ENCODE measurements at regions not wholly inside any gene's neighbourhood (a gene's known extent, or its start where the extent isn't known, plus 50 kb on each side); places are given as distances from the start of the nearest gene placed in this dataset.

DNA sequence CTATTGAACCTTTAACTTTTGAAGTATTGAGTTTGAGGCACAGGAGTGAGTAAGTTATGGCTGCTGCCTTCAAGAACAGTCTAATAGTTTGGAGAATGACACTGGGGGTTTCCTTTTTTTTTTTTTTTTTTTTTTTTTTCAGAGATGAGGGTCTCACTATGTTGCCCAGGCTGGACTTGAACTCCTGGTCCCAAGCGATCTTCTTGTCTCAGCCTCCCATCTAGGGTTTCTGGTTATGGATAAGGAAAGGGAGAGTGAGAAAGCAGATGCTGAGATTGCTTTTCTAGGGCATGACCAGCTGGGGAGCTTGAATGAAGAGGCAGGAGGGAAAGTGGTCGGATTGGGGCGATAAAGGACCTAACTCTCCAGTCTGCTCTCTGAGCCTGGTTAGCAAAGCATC is 59.9 kb upstream of the BTRC start:
- H3K9me3 Mint-ChIP-seq: no peaks in the 10 kb centered on the region
- peaks cover 78% of the 10 kb centered on the region for H3K27me3 Mint-ChIP-seq (ENCODE audit: low read depth)
- H3K36me3 Mint-ChIP-seq (ENCODE audit: low read depth): no peaks in the 10 kb centered on the region
- peak overlapping the region in 1 of 3 experiments; percentile 23 for H3K27ac Mint-ChIP-seq
- TF ChIP-seq, protein P1, sequence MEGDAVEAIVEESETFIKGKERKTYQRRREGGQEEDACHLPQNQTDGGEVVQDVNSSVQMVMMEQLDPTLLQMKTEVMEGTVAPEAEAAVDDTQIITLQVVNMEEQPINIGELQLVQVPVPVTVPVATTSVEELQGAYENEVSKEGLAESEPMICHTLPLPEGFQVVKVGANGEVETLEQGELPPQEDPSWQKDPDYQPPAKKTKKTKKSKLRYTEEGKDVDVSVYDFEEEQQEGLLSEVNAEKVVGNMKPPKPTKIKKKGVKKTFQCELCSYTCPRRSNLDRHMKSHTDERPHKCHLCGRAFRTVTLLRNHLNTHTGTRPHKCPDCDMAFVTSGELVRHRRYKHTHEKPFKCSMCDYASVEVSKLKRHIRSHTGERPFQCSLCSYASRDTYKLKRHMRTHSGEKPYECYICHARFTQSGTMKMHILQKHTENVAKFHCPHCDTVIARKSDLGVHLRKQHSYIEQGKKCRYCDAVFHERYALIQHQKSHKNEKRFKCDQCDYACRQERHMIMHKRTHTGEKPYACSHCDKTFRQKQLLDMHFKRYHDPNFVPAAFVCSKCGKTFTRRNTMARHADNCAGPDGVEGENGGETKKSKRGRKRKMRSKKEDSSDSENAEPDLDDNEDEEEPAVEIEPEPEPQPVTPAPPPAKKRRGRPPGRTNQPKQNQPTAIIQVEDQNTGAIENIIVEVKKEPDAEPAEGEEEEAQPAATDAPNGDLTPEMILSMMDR (IDR thresholded peaks at IDR 0.05; ENCODE audit: unreplicated experiment in 3 of 3): no peak
- peak overlapping the region in 1 of 3 experiments; percentile 97 for H3K4me3 Mint-ChIP-seq
- peaks cover 65% of the 10 kb centered on the region for H3K4me1 Mint-ChIP-seq

DNA sequence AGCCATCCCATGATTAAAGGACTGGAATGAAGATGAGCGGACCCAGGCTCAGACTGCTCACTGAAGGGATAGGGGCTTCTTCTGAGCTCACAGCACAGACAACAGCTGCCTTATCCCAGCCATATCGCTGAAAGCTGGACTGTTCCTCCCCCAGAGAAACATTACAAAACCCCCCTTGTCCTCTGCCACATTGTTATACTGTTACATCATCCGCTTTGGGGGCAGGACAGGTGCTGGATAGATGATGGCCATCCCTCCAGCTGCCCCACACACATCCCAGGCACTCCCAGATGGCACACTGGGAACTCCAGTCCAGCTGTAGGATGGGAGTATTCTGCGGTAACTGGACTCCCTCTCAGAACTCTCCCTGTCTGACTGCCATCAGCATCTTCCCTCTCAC is 58.7 kb upstream of the BTRC start:
- Mint-ChIP-seq H3K4me1 (peaks cover 61% of the 10 kb centered on the region), H3K27ac (peak overlapping the region in 2 of 3 experiments; percentile 5 to 42), H3K27me3 (ENCODE audit: low read depth) (peaks cover 69% of the 10 kb centered on the region)

DNA sequence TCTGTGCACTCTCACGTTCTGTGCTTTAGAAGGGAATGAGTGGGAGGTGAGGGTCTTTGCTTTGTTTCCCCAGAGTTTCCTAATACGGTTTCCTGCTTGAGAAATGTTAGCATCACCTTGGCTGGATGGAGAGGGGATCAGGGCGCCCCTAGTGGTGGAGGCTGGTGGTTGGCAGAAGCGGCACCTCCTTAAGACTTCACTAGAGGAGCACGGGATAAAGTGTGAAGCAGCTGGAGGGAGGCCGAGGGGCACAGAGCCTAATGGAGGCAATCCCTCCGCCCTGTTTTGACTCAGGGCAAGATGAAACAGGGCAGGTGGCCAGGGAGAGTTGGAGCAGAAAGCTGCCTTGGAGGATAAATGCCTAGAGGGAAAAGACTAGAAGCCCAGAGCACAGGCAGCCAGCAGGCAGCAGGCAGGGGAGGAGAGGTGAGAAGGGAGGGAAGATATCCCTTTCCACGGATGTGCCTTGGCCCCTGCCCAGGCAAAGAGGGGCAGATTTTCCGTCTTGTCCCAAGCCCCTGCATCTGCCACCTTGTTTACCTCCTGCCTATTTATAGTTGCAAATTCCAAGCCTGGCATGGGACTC is 56.0 kb upstream of the BTRC start:
- TF ChIP-seq, protein P1 (IDR thresholded peaks at IDR 0.05; ENCODE audit: unreplicated experiment in 3 of 3): peak; percentile 81 to 90 (median 84)
- Mint-ChIP-seq H3K4me3 (no peak overlapping the region), H3K36me3 (ENCODE audit: low read depth) (no peaks in the 10 kb centered on the region), H3K9me3 (no peaks in the 10 kb centered on the region), H3K4me1 (peaks cover 63% of the 10 kb centered on the region), H3K27me3 (ENCODE audit: low read depth) (peaks cover 66% of the 10 kb centered on the region), H3K27ac (peak overlapping the region in 2 of 3 experiments; percentile 20 to 31)

More for the DNA sequence above, 58.7 kb upstream of the BTRC start:
- TF ChIP-seq, protein P1 (IDR thresholded peaks at IDR 0.05; ENCODE audit: unreplicated experiment in 3 of 3): no peak
- H3K4me3 Mint-ChIP-seq: peak overlapping the region in 2 of 3 experiments; percentile 1 to 29
- no peaks in the 10 kb centered on the region for H3K36me3 Mint-ChIP-seq (ENCODE audit: low read depth)
- H3K9me3 Mint-ChIP-seq: no peaks in the 10 kb centered on the region

DNA sequence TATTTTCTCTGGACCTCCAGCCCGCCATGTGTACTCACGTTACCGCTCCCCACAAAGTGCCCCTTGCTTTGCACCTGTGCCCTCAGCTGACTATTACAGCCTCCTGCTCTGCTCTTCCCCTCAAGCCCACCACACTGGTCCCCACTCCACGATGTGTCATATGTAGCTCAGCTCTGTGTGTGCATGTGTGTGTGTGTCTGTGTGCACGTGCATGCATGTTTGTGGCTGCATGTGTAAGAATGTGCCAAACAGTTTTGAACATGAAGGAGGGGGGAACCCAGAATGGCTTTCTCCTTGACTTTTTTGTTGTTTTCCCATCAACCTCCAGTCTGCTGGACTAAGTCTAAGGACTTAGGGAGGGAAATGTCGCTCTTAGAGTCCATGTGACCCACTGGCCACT is 54.8 kb upstream of the BTRC start:
- Mint-ChIP-seq H3K4me1 (peaks cover 65% of the 10 kb centered on the region), H3K9me3 (no peaks in the 10 kb centered on the region), H3K27ac (no peak overlapping the region), H3K4me3 (no peak overlapping the region), H3K36me3 (ENCODE audit: low read depth) (no peaks in the 10 kb centered on the region), H3K27me3 (ENCODE audit: low read depth) (peaks cover 63% of the 10 kb centered on the region)
- TF ChIP-seq, protein P1 (IDR thresholded peaks at IDR 0.05; ENCODE audit: unreplicated experiment in 3 of 3): no peak

DNA sequence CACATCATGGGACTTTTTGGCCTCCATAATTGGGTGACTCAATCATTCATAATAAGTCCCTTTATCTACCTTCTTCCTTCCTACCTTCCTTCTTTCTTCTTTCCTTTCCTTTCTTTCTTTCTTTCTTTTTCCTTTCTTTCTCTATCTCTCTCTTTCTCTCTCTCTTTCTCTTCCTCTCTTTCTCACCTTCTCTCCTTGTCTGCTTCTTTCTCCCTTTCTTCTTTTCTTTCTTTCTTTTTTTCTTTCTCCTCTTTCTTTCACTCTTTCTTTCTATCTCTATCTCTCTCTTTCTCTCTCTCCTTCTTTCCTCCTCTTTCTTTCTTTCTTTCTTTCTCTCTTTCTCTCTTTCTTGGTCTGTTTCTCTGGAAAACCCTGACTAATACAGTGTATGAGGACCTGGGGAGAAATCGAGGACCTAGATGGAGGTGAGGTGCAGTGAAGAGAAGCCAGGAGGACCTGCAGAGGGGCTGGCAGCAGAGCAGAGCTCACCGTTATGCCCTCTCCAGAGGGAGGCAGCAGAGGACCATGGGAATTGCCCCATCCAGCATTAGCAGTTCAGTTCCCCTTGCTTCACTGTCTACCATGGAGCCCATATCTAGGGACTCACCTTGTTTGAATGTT is 52.7 kb upstream of the BTRC start:
- Mint-ChIP-seq H3K4me1 (peaks cover 71% of the 10 kb centered on the region), H3K36me3 (ENCODE audit: low read depth) (no peaks in the 10 kb centered on the region), H3K9me3 (no peaks in the 10 kb centered on the region), H3K27me3 (ENCODE audit: low read depth) (peaks cover 56% of the 10 kb centered on the region), H3K27ac (peak overlapping the region in 1 of 3 experiments; percentile 33), H3K4me3 (no peak overlapping the region)
- TF ChIP-seq, protein P1 (IDR thresholded peaks at IDR 0.05; ENCODE audit: unreplicated experiment in 3 of 3): peak in 1 of 3 experiments; percentile 10

Data from nephron (organoid).